PC-3 (cell line): ENCODE measurements at regions not wholly inside any gene's neighbourhood (a gene's known extent, or its start where the extent isn't known, plus 50 kb on each side); places are given as distances from the start of the nearest gene placed in this dataset.

Experiments used
- ATAC-seq: fragments of 200-7000 bp; cut with Tn5 transposase; 2 replicates; pipeline ENCODE4 v1.9.1; 2020; ENCODE audit warnings: mild to moderate bottlenecking, moderate library complexity
- BruUV-seq: library from RNA; stranded (reverse); fragments of 400-500 nt; replicated peaks from 2 replicates; lab custom pipeline; 2021; lab: Mats Ljungman, UMichigan
- CTCF ChIA-PET: fragments of 300-600 bp; sonication (Branson Sonifier 250); formaldehyde crosslinking; loops from one replicate; lab custom pipeline; 2022; ENCODE audit warnings: antibody characterized with exemption; lab: Charles Lee
- POLR2A ChIA-PET: fragments of 300-600 bp; sonication (Branson Sonifier 250); formaldehyde crosslinking; loops from one replicate; lab custom pipeline; 2022; ENCODE audit warnings: antibody characterized with exemption; ENCODE audit not compliant: unreplicated experiment; lab: Charles Lee
- DNase-seq: peaks from one replicate; pipeline ENCODE4 v3.0.0-alpha.2; 2015
- H2AFZ ChIP-seq: fragments of 300-600 bp; sonication (generic); 2 replicates; pipeline ENCODE4 v1.6.0; 2016; ENCODE audit warnings: antibody characterized with exemption, low read length
- H3F3A ChIP-seq: fragments of 300-600 bp; sonication (generic); one replicate; pipeline ENCODE4 v1.6.0; 2017; ENCODE audit warnings: antibody characterized with exemption, low read length, control low read depth, mild to moderate bottlenecking; ENCODE audit not compliant: unreplicated experiment
- H3K27ac ChIP-seq: fragments of 300-600 bp; sonication (generic); 2 replicates; pipeline ENCODE4 v1.5.1; 2016; ENCODE audit warnings: mild to moderate bottlenecking, low read length
- H3K27me3 ChIP-seq: fragments of 300-600 bp; sonication (generic); 2 replicates; pipeline ENCODE4 v1.6.1; 2016; ENCODE audit warnings: low read length, mixed read lengths
- H3K36me3 ChIP-seq: fragments of 300-600 bp; sonication (generic); 2 replicates; pipeline ENCODE4 v1.6.1; 2016; ENCODE audit warnings: low read depth, mixed run types, low read length, mixed read lengths
- H3K4me1 ChIP-seq: fragments of 300-600 bp; sonication (generic); 2 replicates; pipeline ENCODE4 v1.5.1; 2016; ENCODE audit warnings: low read length; ENCODE audit not compliant: insufficient read depth
- H3K4me2 ChIP-seq: fragments of 300-600 bp; sonication (generic); 2 replicates; pipeline ENCODE4 v1.6.0; 2016; ENCODE audit warnings: low read length
- H3K4me3 ChIP-seq: fragments of 300-600 bp; sonication (generic); 2 replicates; pipeline ENCODE4 v1.5.1; 2016; ENCODE audit warnings: mild to moderate bottlenecking, low read length, mixed read lengths
- H3K79me2 ChIP-seq: fragments of 300-600 bp; sonication (generic); 2 replicates; pipeline ENCODE4 v1.6.1; 2017; ENCODE audit warnings: low read length, mixed read lengths
- H3K9ac ChIP-seq: fragments of 300-600 bp; sonication (generic); 2 replicates; pipeline ENCODE4 v1.6.0; 2016; ENCODE audit warnings: mild to moderate bottlenecking, low read length
- H3K9me2 ChIP-seq: fragments of 300-600 bp; sonication (generic); replicated peaks from 2 replicates; pipeline ENCODE4 v1.6.1; 2016; ENCODE audit warnings: mixed run types, low read length, mixed read lengths
- H3K9me3 ChIP-seq: fragments of 300-600 bp; sonication (generic); 2 replicates; pipeline ENCODE4 v1.6.1; 2016; ENCODE audit warnings: low read length, mixed read lengths
- H4K20me1 ChIP-seq: fragments of 300-600 bp; sonication (generic); 2 replicates; pipeline ENCODE4 v1.6.1; 2016; ENCODE audit warnings: low read length, mixed read lengths
- EZH2 ChIP-seq: fragments of 300-600 bp; sonication (generic); IDR thresholded peaks from one replicate; pipeline ENCODE4 v1.6.1; 2017; ENCODE audit warnings: antibody characterized with exemption, mild to moderate bottlenecking, low read length; ENCODE audit not compliant: unreplicated experiment
- EZH2phosphoT487 ChIP-seq: fragments of 300-600 bp; sonication (generic); IDR thresholded peaks from 2 replicates; pipeline ENCODE4 v1.6.1; 2018; ENCODE audit warnings: mild to moderate bottlenecking, antibody characterized with exemption, low read length, borderline replicate concordance
- intact Hi-C: fragments of 100-400 bp; cut with micrococcal nuclease; formaldehyde crosslinking; loops from 2 replicates; pipeline ENCODE4 v1.9.0; 2023
- TF ChIP-seq, protein P1 (sequence below): fragments of 300-600 bp; sonication (generic); conservative IDR thresholded peaks from 2 replicates; pipeline ENCODE4 v1.5.1; 2017; ENCODE audit warnings: antibody characterized with exemption, low read depth, mild to moderate bottlenecking, low read length

DNA sequence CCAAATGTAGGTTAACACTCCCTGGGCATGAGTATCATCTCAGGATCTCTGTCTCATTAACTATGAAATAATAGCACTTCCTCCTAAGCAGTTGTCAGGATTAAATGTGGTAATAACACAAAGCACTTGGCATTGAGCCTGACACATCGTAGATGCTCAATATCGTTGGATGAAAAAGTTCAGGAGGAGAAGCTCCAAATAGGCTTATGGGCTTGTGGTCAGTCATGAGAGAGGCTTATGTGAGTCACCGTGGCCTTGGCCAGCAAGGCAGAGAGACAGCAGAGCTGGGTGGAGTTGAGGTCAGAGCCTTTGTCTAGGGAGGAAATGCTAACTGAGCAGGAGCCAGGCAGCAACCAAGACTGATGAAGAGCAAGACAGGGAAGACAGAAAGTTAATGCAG lies 68.3 kb upstream of the PPM1B start:
- Histone ChIP-seq H2AFZ (no peak overlapping the region), H3K79me2 (no peaks in the 10 kb centered on the region), H3K4me3 (no peak overlapping the region), H3K4me1 (peaks cover 12% of the 10 kb centered on the region), H3K27me3 (no peaks in the 10 kb centered on the region), H3K4me2 (no peak overlapping the region), H3K9ac (no peak overlapping the region), H3F3A (no peaks in the 10 kb centered on the region), H3K27ac (no peak overlapping the region), H4K20me1 (no peaks in the 10 kb centered on the region), H3K9me3 (no peaks in the 10 kb centered on the region), H3K36me3 (no peaks in the 10 kb centered on the region), H3K9me2 (no peaks in the 10 kb centered on the region)
- peak; percentile 75 for DNase-seq
- POLR2A ChIA-PET, result no interaction called here
- CTCF ChIA-PET, result no interaction called here
- intact Hi-C loops, result loop anchor here (2.0 kb wide), 1 partner anchor 68 kb away; the partner anchor contains the start of gene PPM1B
- TF ChIP-seq, protein P1, sequence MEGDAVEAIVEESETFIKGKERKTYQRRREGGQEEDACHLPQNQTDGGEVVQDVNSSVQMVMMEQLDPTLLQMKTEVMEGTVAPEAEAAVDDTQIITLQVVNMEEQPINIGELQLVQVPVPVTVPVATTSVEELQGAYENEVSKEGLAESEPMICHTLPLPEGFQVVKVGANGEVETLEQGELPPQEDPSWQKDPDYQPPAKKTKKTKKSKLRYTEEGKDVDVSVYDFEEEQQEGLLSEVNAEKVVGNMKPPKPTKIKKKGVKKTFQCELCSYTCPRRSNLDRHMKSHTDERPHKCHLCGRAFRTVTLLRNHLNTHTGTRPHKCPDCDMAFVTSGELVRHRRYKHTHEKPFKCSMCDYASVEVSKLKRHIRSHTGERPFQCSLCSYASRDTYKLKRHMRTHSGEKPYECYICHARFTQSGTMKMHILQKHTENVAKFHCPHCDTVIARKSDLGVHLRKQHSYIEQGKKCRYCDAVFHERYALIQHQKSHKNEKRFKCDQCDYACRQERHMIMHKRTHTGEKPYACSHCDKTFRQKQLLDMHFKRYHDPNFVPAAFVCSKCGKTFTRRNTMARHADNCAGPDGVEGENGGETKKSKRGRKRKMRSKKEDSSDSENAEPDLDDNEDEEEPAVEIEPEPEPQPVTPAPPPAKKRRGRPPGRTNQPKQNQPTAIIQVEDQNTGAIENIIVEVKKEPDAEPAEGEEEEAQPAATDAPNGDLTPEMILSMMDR, result no peak
- no peak for TF ChIP-seq EZH2
- TF ChIP-seq EZH2phosphoT487, result no peak
- no TSS peak for BruUV-seq
- ATAC-seq, result peak; percentile 93

DNA sequence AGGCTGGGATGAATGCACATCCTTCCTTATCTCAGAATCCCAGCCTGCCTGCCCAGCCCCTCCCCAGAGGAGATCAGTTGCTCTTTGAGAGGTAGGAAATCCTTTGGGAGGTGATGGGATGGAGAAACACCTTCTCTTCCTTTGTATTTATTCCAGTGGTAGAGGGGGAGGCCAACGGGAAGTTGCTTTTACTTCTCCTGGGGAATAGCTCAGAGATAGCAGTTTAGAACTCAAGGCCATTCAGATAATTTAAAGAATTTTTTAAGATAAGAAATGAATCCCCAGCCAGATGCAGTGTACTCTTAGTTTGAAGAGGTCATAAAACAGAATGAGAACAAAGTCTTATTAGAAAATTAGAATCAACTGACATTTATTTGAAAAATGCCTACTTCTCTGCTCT lies 67.4 kb upstream of the PPM1B start:
- H3K4me2 ChIP-seq, result no peak overlapping the region
- DNase-seq (no peak), ATAC-seq (no peak)
- TF ChIP-seq, protein P1, result no peak
- no peak for TF ChIP-seq EZH2phosphoT487
- TF ChIP-seq EZH2, result no peak
- intact Hi-C loops, result loop anchor here (2.0 kb wide), 1 partner anchor 68 kb away; the partner anchor contains the start of gene PPM1B
- no peaks in the 10 kb centered on the region for H3K27me3 ChIP-seq
- H3K9me2 ChIP-seq, result no peaks in the 10 kb centered on the region
- no peak overlapping the region for H3K27ac ChIP-seq
- no peaks in the 10 kb centered on the region for H3K36me3 ChIP-seq
- POLR2A ChIA-PET, result no interaction called here
- H4K20me1 ChIP-seq, result no peaks in the 10 kb centered on the region
- peaks cover 12% of the 10 kb centered on the region for H3K4me1 ChIP-seq
- no peak overlapping the region for H3K4me3 ChIP-seq
- no peak overlapping the region for H3K9ac ChIP-seq
- no peak overlapping the region for H2AFZ ChIP-seq
- H3K79me2 ChIP-seq, result no peaks in the 10 kb centered on the region
- H3F3A ChIP-seq, result no peaks in the 10 kb centered on the region
- H3K9me3 ChIP-seq, result no peaks in the 10 kb centered on the region
- CTCF ChIA-PET, result no interaction called here
- no TSS peak for BruUV-seq

DNA sequence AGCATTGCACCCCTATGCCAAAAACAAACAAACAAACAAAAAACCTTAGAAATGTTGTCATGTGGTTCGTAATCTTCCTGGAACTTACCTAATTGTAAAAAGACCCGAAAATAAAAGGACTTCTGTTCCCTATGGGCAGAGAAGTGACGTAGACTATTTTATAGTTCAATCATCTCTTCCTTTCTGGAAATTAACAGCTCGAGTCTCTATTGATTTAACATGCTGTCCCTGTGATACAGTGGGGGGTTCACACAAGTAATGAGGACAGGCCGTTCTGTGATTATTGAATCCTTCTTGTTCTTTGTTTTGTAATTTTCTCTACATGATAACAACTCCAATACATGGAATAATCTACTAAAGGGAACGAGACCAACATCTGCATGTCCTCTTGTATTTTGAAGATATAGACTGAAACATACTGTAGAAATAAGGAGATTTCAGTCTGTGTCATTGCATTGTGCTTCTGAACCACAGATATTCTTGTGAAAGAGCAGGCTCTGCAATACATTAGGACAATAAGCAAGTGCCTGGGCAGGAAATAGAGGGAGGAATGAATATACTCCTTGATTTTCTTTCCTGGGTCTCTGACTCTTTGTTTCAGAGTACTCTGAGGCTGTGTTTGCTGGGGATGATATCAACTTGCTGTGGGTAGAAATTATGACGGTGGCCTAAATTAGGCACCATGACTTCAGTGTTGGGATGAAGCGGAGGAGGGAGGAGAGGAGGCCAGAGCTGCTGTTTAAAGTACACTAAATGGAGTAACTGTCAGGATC lies 65.7 kb upstream of the PPM1B start:
- CTCF ChIA-PET, result no interaction called here
- Histone ChIP-seq H3K4me1 (peaks cover 12% of the 10 kb centered on the region), H3K4me2 (no peak overlapping the region), H3F3A (no peaks in the 10 kb centered on the region), H3K27me3 (no peaks in the 10 kb centered on the region), H3K4me3 (no peak overlapping the region), H2AFZ (no peak overlapping the region), H3K9me2 (no peaks in the 10 kb centered on the region), H3K27ac (no peak overlapping the region), H3K9ac (no peak overlapping the region), H4K20me1 (no peaks in the 10 kb centered on the region), H3K79me2 (no peaks in the 10 kb centered on the region), H3K36me3 (no peaks in the 10 kb centered on the region), H3K9me3 (no peaks in the 10 kb centered on the region)
- no peak for DNase-seq
- intact Hi-C loops, result no loop called here
- TF ChIP-seq EZH2, result no peak
- no peak for TF ChIP-seq EZH2phosphoT487
- TF ChIP-seq, protein P1, result no peak
- BruUV-seq, result no TSS peak
- POLR2A ChIA-PET, result no interaction called here
- no peak for ATAC-seq
